ENCODE measurements at regions not wholly inside any gene's neighbourhood (a gene's known extent, or its start where the extent isn't known, plus 50 kb on each side); places are given as distances from the start of the nearest gene placed in this dataset.

DNA sequence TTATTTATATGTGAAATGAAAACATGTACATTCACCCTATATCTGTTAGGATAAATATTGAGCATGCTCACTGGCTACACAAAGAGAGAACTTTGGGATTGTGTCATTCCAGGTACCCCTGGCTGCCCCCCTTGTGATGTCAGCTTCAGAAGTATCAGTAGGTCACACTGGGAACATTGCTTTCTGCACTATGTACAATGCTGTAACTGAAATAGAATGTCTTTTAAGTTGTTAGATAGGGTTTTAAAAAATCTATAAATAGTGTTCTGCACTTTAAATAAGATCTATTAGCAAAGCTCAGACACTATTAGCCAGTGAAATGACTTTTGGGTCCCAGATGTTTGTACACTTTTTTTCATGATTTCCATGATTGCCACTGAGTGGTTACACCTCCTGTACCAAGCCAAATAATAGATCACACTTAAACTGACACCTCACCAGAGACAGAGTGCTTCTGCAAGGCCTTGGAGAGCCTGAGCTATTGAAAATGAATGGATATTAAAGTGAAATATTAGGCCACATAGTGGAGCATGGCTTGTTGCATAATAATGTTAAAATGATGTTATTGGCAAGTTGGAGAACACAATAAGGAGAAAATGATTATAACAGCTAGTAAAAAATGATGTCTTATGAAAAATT is 297.0 kb upstream of the NXPH2 start:
- no peak overlapping the region for H3K27ac ChIP-seq
- no peak for TF ChIP-seq ZFX (IDR thresholded peaks at IDR 0.05; ENCODE audit: borderline replicate concordance)
- TF ChIP-seq, protein P1, sequence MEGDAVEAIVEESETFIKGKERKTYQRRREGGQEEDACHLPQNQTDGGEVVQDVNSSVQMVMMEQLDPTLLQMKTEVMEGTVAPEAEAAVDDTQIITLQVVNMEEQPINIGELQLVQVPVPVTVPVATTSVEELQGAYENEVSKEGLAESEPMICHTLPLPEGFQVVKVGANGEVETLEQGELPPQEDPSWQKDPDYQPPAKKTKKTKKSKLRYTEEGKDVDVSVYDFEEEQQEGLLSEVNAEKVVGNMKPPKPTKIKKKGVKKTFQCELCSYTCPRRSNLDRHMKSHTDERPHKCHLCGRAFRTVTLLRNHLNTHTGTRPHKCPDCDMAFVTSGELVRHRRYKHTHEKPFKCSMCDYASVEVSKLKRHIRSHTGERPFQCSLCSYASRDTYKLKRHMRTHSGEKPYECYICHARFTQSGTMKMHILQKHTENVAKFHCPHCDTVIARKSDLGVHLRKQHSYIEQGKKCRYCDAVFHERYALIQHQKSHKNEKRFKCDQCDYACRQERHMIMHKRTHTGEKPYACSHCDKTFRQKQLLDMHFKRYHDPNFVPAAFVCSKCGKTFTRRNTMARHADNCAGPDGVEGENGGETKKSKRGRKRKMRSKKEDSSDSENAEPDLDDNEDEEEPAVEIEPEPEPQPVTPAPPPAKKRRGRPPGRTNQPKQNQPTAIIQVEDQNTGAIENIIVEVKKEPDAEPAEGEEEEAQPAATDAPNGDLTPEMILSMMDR (IDR thresholded peaks at IDR 0.05) = no peak

DNA sequence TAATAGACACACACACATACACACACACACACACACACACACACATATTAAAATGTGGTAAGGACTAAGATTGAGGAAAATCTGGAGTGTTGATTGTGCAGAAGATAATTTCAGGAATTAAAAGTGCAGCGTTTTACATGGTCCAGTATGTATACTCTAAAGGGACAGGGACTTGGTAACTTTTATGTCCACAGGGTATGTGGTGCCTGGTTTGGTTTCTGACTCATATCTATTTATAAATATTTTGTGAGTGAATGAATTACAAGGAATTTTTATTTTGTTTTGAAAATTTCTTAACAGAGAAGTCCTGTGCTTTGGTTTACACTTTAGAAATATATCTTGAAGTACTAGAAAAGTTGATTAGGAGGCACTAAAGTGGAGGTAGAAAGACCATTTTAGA is 287.7 kb upstream of the NXPH2 start:
- TF ChIP-seq ZFX (IDR thresholded peaks at IDR 0.05; ENCODE audit: borderline replicate concordance) = no peak
- TF ChIP-seq, protein P1 (IDR thresholded peaks at IDR 0.05) = no peak
- no peak overlapping the region for H3K27ac ChIP-seq

DNA sequence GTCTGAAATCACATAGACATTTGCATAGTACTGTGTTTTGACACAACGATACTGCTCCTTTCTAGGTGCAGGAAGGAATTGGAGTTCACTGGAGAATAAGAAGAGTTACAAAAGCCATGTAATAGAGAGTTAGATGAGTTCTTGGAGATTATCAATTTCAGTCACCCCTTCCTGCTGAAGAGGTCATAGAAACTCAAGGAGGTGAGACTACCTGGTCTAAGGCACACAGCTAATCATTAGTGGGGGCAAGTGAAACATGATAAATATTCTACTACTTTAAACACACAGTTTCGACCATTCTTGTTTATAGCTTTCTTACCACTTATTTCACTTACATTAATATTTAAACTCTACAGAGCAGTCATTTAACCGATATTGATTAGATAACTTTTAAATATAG is 286.9 kb upstream of the NXPH2 start:
- TF ChIP-seq ZFX (IDR thresholded peaks at IDR 0.05; ENCODE audit: borderline replicate concordance) = no peak
- no peak overlapping the region for H3K27ac ChIP-seq

DNA sequence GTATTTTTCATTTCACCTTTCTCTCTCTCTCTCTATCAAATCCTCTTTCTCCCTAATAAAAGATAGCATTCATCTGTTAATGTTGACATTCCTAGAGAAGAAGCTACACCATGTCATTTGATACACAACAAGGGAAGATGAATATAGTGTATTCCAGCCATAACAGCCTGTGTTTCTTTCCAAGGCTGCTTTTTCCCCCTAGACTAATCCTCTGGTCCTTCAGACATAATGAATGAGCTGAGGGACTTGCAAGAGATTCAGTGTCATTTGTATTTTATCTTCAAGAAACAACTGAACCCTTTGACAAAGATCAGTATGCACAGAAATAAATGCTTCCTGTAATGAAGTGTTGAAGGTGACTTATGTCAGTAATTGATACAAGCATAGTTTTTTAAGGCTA is 284.0 kb upstream of the NXPH2 start:
- H3K27ac ChIP-seq = no peak overlapping the region
- TF ChIP-seq, protein P1 (IDR thresholded peaks at IDR 0.05) = no peak
- TF ChIP-seq ZFX (IDR thresholded peaks at IDR 0.05; ENCODE audit: borderline replicate concordance) = no peak

DNA sequence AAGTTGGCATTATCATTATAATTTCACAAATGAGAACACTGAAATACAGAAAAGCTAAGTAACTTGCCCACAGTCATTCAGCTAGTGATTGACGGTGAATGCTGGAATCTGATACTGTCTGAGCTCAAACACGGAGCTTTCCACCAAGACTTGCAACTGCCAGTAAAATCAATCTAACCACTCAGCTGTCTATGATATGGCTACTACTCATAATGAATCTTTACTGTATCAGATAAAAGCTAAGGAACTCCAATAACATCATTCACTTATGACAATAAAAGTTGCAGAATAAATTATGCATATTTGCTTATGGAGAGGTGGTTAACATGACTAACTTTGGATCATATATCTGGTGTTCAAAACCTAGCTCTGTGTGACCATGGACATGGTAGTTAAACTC is 279.4 kb upstream of the NXPH2 start:
- no peak overlapping the region for H3K27ac ChIP-seq
- TF ChIP-seq, protein P1 (IDR thresholded peaks at IDR 0.05) = no peak
- TF ChIP-seq ZFX (IDR thresholded peaks at IDR 0.05; ENCODE audit: borderline replicate concordance) = no peak

DNA sequence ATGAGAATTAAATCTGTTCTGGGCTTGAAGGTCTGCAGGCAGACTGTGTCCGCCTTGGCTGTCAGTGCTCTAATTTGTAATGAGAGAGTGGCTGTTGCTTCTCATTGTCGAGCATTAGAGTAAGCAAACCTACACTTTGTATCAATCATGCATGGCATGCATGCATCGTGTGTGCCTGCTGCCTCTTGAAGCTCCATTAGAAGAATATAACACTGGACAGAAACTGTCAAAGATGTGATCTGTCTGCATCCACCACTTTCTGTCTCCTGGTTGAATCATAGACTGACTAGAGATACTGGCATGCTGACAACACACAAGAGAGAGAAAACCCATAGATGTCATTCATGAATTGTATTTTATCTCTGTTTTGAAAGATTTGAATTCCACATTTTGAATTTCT is 275.0 kb upstream of the NXPH2 start:
- no peak overlapping the region for H3K27ac ChIP-seq
- TF ChIP-seq, protein P1 (IDR thresholded peaks at IDR 0.05) = no peak
- no peak for TF ChIP-seq ZFX (IDR thresholded peaks at IDR 0.05; ENCODE audit: borderline replicate concordance)

DNA sequence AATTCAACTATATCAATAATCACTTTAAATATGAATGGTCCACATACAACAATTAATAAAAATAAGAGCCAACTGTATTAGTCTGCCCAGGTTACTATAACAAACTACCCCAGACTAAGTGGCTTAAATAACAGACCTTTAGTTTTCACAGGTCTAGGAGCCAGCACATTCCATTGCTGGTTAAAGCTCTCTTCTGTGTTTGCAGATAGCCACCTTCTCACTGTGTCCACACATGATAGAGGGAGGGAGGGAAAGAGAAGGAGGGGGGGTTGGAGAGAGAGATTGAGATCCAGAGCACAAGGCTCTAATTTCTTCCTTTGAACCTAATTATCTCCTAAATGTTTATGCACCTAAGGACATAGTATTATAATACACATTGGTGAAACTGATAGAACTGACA is 267.8 kb upstream of the NXPH2 start:
- no peak for TF ChIP-seq ZFX (IDR thresholded peaks at IDR 0.05; ENCODE audit: borderline replicate concordance)
- TF ChIP-seq, protein P1 (IDR thresholded peaks at IDR 0.05) = no peak
- no peak overlapping the region for H3K27ac ChIP-seq

DNA sequence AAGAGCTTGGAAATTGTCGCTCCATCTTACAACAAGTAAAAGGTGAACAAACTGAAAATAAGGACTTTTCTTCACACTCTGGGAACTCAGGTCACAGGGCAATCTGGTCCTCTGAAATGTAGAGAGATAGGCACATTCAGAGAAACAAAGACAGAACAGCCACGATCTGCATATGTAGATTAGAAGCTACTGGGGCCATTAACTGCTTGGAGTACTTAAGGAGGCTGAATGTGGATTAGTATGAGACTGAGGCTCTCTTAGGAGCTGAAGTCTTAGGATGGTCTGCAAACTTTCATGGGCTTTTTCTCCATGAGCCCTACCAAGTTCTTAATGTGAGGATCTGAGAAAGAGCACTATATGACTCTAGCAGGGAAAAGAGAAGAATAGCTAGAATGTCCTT is 265.3 kb upstream of the NXPH2 start:
- TF ChIP-seq ZFX (IDR thresholded peaks at IDR 0.05; ENCODE audit: borderline replicate concordance) = no peak
- TF ChIP-seq, protein P1 (IDR thresholded peaks at IDR 0.05) = no peak
- H3K27ac ChIP-seq = no peak overlapping the region

All from 22Rv1 (cell line).